Small intestine (tissue), 7 donors: ENCODE measurements at regions not wholly inside any gene's neighbourhood (a gene's known extent, or its start where the extent isn't known, plus 50 kb on each side); places are given as distances from the start of the nearest gene placed in this dataset.
A peak's percentile ranks its signal among the peaks of the same experiment; 100 is the strongest.

Experiments
- DNase-seq, 2 donors: peaks; one replicate each; pipeline versions ENCODE4 v3.0.0 to v3.0.0-alpha.2; 2013
- FAIRE-seq: peaks from 2 replicates; lab custom pipeline; 2012; peaks lifted over from hg19 to GRCh38; lab: Jason Lieb, UNC
- H3K27ac ChIP-seq, 3 donors: one replicate each; pipeline ENCODE4 v1.5.1; 2013; ENCODE audit warnings: low read length in 2 of 3, mild to moderate bottlenecking in 2 of 3, control low read depth in 1 of 3, inconsistent platforms in 1 of 3, low read depth in 1 of 3, moderate library complexity in 1 of 3
- H3K27me3 ChIP-seq, 3 donors: one replicate each; pipeline ENCODE4 v1.6.1; 2013; ENCODE audit warnings: low read length in 3 of 3, inconsistent platforms in 1 of 3; ENCODE audit not compliant: control insufficient read depth in 3 of 3, insufficient read depth in 3 of 3
- H3K36me3 ChIP-seq, 3 donors: one replicate each; pipeline ENCODE4 v1.6.1; 2013; ENCODE audit warnings: low read length in 3 of 3, inconsistent platforms in 1 of 3, low read depth in 1 of 3, mild to moderate bottlenecking in 1 of 3, moderate library complexity in 1 of 3; ENCODE audit not compliant: control insufficient read depth in 3 of 3, insufficient read depth in 2 of 3
- H3K4me1 ChIP-seq, 3 donors: one replicate each; pipeline ENCODE4 v1.6.1; 2013; ENCODE audit warnings: low read length in 2 of 3, inconsistent platforms in 1 of 3, low read depth in 1 of 3, mild to moderate bottlenecking in 1 of 3, moderate library complexity in 1 of 3; ENCODE audit not compliant: control insufficient read depth in 3 of 3, insufficient read depth in 2 of 3
- H3K4me3 ChIP-seq, 3 donors: one replicate each; pipeline ENCODE4 v1.5.1; 2013; ENCODE audit warnings: low read length in 3 of 3, control low read depth in 1 of 3, inconsistent platforms in 1 of 3, low read depth in 1 of 3, mild to moderate bottlenecking in 1 of 3, moderate library complexity in 1 of 3
- H3K9me3 ChIP-seq, 2 donors: one replicate each; pipeline ENCODE4 v1.6.1; 2013; ENCODE audit warnings: low read depth in 1 of 2, low read length in 1 of 2; ENCODE audit not compliant: control insufficient read depth in 2 of 2, insufficient read depth in 1 of 2
- WGBS, 3 donors: extraction: QIAGEN DNeasy Blood & Tissue Kit; methylation state at CpG; one replicate each; pipeline ENCODE4 v1.1.7; 2013; 5-methylcytosine and 5-hydroxymethylcytosine counted together
- donor health status: healthy with polysubstance abuse.
- donor health status: control.
- donor health status: control.
- donor health status: Bipolar disorder and iron deficiency.
- donor health status: healthy.

DNA sequence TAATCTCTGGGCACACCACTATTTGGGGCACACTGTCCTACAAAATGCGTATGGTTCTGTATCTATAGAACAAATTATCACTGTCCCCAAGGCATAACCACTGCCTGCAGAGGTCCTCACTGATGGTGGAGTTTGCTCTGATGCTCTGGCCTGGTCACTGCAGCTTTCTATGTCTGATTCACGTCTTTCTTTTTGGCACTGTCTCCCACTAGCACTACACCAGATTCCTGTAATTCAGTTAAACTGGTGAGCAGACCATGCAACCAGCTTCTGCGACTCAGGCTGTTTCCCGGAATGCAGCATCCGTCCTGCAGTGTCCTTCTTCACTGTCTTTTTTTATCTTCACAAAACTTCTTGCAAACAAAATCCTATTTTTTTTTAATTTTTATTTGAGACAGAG is 112.8 kb downstream of the KLF6 start:
- FAIRE-seq: no peak

DNA sequence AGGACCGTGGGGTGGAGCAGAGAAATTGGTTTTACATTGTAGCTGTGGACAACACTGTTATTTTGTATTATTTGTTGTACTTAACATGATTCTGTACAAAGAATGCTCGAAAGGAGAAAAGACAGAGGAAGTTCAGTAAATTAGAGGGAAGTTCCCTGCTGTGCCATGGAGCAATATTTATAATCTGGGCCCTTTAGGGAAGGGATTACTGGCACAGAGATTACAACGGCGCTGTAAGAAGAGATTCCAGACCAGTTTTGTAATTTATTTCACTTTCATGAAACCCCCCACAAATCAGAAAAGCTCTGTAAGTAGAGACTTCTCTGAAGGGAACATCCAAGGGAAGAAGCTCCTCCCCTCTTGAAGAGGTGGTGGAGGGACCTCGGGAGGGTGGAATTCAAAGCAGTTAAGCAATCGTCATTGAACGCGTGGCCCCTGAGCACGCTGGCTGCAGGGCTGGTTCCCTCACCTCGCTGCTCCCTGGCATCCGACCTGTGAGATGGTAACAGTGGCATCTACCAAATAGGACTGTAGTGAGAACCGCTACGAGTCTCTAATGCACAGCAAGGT is 113.5 kb downstream of the KLF6 start:
- Histone ChIP-seq H3K9me3 (no peaks in the 10 kb centered on the region), H3K36me3 (no peaks in the 10 kb centered on the region), H3K27ac (no peak overlapping the region), H3K4me3 (no peak overlapping the region), H3K4me1 (no peaks in the 10 kb centered on the region), H3K27me3 (peaks cover 0 to 3% (median 0%) of the 10 kb centered on the region in 3 donors)
- 78 to 82% (median 80%) methylated on average over 13 of the region's 13 CpGs for WGBS, 3 donors
- FAIRE-seq: no peak
- no peak for DNase-seq

More for the DNA sequence above, 112.8 kb downstream of the KLF6 start:
- WGBS, 3 donors: 82 to 86% (median 84%) methylated on average over 5 of the region's 5 CpGs
- H3K36me3 ChIP-seq: no peaks in the 10 kb centered on the region
- H3K27ac ChIP-seq: no peak overlapping the region
- no peak for DNase-seq
- H3K9me3 ChIP-seq: no peaks in the 10 kb centered on the region
- H3K27me3 ChIP-seq: no peaks in the 10 kb centered on the region
- no peak overlapping the region for H3K4me3 ChIP-seq
- H3K4me1 ChIP-seq: no peaks in the 10 kb centered on the region

DNA sequence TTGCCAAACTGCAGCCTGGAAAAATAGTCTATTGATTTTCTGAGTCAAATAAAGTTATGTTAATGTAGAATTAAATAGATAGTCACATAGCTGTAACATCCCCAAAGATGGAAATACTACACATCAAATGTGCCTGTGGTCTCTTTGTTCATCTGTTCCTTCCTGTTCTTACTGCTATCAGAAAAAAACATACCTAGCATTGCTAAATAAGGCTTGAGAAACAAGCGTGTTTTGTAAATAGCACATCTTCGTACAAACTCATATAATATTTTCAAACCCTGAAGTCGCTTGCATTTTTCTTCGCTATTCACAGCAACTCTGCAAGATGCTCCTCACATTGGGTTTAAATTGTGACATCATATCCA is 116.1 kb downstream of the KLF6 start:
- Histone ChIP-seq H3K27ac (peak overlapping the region in 1 of 3 donors; percentile 59), H3K27me3 (peaks cover 0 to 3% (median 0%) of the 10 kb centered on the region in 3 donors), H3K4me1 (no peaks in the 10 kb centered on the region), H3K4me3 (no peak overlapping the region), H3K9me3 (no peaks in the 10 kb centered on the region), H3K36me3 (no peaks in the 10 kb centered on the region)
- 66 to 75% (median 72%) methylated on average over 4 of the region's 4 CpGs for WGBS, 3 donors
- no peak for FAIRE-seq
- no peak for DNase-seq

DNA sequence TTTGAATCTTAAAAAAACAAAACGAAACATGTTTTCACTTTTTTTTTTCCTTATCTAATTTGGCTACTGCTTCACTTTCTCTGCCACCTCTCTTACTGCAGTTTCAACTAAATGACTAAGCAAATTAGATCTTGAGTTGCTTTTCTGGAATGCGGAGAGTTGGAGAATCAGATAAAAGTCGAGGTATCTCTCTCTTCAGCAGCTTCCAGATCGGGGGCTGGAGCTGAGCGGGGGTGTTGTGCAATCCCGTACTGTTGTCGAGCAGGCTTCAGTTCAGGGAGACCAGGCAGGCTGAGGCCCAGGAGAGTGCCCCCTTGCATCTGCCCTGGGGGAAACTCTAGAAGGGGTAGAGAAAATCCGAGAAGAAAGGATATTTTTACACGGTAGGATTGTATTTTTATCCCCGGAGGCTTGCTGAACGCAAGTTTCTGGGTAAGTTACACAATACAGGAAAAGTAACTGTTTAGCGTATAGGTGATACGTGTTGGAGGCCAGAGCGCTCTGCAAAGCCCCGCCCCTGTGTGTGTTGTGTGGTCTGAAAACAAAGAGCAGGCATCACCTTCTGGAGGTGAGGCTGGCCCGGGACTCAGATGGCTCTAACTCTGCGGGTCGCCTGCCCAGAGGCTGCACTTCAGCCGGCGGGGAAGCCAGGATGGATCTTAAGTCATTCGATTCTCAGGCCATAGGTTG is 116.6 kb downstream of the KLF6 start:
- H3K27ac ChIP-seq: peak overlapping the region in 1 of 3 donors; percentile 59
- peaks cover 0 to 3% (median 0%) of the 10 kb centered on the region in 3 donors for H3K27me3 ChIP-seq
- FAIRE-seq (no peak), DNase-seq (peak; percentile 62 to 74)
- WGBS, 3 donors: 5 to 31% (median 10%) methylated on average over 21 of the region's 21 CpGs
- H3K4me1 ChIP-seq: no peaks in the 10 kb centered on the region
- no peaks in the 10 kb centered on the region for H3K36me3 ChIP-seq
- H3K4me3 ChIP-seq: peak overlapping the region in 1 of 3 donors; percentile 6
- no peaks in the 10 kb centered on the region for H3K9me3 ChIP-seq

DNA sequence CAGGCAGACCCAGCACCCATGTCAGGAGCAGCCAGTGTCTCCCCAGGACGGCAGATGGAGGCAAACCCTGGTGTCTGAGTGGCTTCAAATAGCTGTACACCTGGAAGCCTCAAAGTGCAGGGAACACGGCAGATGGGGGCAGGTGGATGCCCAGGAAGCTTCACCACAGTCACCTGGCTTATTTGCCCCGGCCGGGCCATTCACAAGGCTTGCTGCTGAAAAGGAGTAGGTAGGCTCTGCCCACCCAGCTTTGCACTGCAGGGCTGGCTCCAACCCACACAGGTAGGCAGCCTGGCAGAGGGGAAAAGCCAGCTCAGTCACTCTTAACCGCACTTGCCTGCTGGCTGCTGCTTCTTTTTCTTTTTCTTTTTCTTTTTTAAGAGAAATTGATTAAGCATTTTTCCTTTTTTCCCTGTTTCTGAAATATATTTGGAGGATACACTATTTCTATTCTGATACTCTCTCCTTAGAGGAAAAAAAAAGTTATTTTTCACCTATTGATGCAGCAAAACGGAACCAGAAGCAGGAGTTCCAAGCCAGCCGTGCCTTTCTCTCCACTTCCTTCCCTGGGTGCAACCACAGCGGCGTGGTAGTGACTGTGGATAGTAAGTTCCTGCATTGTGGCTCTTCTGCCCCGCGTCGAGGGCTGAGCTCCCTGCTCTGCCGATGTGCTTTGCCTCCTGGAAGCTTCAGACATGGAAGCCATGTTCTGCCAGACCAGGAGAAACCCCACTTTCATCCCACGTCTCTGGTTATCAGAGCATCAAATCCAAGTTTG is 118.3 kb downstream of the KLF6 start:
- H3K36me3 ChIP-seq: no peaks in the 10 kb centered on the region
- H3K4me1 ChIP-seq: no peaks in the 10 kb centered on the region
- WGBS, 3 donors: 58 to 74% (median 64%) methylated on average over 14 of the region's 14 CpGs
- DNase-seq (peak in 1 of 2 donors; percentile 17), FAIRE-seq (no peak)
- peaks cover 0 to 3% (median 0%) of the 10 kb centered on the region in 3 donors for H3K27me3 ChIP-seq
- H3K9me3 ChIP-seq: no peaks in the 10 kb centered on the region
- H3K4me3 ChIP-seq: no peak overlapping the region
- H3K27ac ChIP-seq: no peak overlapping the region

DNA sequence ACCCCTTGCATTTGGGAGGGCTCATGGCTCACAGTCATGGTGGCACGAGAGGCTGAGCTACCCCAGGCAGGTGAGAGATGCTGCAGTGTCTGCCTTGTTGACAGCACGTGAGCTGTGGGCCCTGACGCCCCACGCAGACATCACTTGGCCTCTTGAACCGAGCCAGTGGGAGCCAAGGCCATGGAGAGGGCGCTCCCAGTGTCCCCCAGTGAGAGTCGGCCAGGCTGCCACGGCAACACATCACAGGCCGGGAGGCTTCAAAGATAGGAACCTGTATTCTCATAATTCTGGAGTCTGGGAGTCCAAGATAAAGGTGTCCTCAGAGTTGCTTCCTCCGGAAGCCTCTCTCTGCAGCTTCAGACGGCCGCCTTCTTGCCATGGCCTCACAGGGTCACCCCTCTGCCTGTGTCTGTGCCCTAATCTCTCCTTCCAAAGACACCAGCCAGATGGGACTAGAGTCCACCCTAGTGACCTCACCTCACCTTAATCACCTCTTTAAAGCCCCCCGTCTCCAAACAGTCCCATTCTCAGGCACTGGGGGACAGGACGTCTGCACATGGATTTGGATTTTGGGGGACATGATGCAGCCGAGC is 119.6 kb downstream of the KLF6 start:
- no peak overlapping the region for H3K27ac ChIP-seq
- 78 to 88% (median 85%) methylated on average over 15 of the region's 15 CpGs for WGBS, 3 donors
- H3K9me3 ChIP-seq: no peaks in the 10 kb centered on the region
- peaks cover 0 to 3% (median 0%) of the 10 kb centered on the region in 3 donors for H3K27me3 ChIP-seq
- DNase-seq (no peak), FAIRE-seq (no peak)
- no peak overlapping the region for H3K4me3 ChIP-seq
- H3K36me3 ChIP-seq: no peaks in the 10 kb centered on the region
- no peaks in the 10 kb centered on the region for H3K4me1 ChIP-seq

DNA sequence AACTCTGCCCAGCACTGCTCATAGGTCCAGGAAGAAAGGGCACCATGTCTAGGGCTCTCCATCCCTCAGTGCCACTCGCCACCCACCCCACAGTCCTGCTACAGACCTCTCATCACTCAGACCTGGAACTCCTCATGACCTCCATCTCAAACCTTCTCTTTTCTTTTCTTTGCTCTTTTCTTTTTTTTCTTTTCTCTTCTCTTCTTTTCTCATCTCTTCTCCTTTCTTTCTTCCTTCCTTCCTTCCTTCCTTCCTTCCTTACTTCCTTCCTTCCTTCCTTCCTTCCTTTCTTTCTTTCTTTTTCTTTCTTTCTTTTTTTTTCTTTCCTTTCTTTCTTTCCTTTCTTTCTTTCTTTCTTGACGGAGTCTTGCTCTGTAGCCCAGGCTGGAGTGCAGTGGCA is 122.2 kb downstream of the KLF6 start:
- no peak for FAIRE-seq
- 87 to 100% (median 91%) methylated on average over 2 of the region's 2 CpGs for WGBS, 3 donors

DNA sequence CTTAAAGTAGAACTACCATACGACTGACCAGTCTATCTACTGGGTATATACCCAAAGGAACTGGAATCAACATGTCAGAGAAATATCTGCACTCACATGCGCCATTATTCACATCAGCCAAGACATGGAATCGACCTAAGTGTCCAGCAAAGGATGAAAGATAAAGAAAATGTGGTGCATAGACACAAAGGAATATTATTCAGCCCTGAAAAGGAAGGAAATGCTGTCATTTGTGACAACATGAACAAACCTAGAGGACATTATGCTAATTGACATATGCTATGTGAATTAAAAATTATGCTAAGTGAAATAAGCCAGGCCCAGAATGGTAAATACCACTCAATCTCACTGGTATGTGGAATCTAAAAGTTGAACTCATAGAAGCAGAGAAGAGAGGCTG is 123.7 kb downstream of the KLF6 start:
- no peaks in the 10 kb centered on the region for H3K9me3 ChIP-seq
- H3K4me3 ChIP-seq: no peak overlapping the region
- H3K4me1 ChIP-seq: no peaks in the 10 kb centered on the region
- no peaks in the 10 kb centered on the region for H3K27me3 ChIP-seq
- FAIRE-seq (no peak), DNase-seq (no peak)
- no peaks in the 10 kb centered on the region for H3K36me3 ChIP-seq
- no peak overlapping the region for H3K27ac ChIP-seq
- WGBS, 3 donors: 81 to 91% (median 85%) methylated on average over 3 of the region's 3 CpGs

More for the DNA sequence above, 122.2 kb downstream of the KLF6 start:
- Histone ChIP-seq H3K9me3 (no peaks in the 10 kb centered on the region), H3K36me3 (no peaks in the 10 kb centered on the region), H3K4me3 (no peak overlapping the region), H3K27ac (no peak overlapping the region), H3K27me3 (peaks cover 0 to 3% (median 0%) of the 10 kb centered on the region in 3 donors), H3K4me1 (no peaks in the 10 kb centered on the region)
- DNase-seq: no peak
